Choroid plexus epithelial cell (primary cell): ENCODE measurements at regions not wholly inside any gene's neighbourhood (a gene's known extent, or its start where the extent isn't known, plus 50 kb on each side); places are given as distances from the start of the nearest gene placed in this dataset.

Experiments
- DNase-seq: peaks from one replicate; pipeline ENCODE4 v3.0.0-alpha.2; 2010; ENCODE audit warnings: low read depth
- H3K4me3 ChIP-seq: 2 replicates; pipeline ENCODE4 v1.5.1; 2011; ENCODE audit warnings: low read depth, mild to moderate bottlenecking, control low read depth, low read length, moderate library complexity
- TF ChIP-seq, protein P1 (sequence below): conservative IDR thresholded peaks from 2 replicates; pipeline ENCODE4 v1.5.1; 2011; ENCODE audit warnings: low read depth, mild to moderate bottlenecking, control low read depth, inconsistent platforms, low read length, moderate library complexity

DNA sequence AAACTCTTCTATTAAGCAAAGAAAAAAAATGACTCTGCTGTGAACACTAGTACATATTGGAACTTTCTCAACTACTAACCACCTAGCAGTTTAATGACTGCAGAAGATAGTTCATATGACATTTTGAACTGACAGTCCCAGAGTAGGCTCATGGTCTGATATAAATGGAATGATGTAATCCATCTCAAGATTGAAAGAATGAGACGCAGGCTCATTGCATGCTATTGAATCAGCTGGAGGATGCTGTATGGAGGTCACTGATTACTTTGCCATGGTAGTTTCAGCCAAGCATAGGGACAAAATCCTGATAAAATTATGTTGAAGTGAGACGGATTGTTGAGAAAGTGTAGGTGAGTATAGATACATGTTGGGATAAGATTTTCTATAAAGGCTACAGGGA, 217.6 kb upstream of the SEMA3E start:
- TF ChIP-seq, protein P1, sequence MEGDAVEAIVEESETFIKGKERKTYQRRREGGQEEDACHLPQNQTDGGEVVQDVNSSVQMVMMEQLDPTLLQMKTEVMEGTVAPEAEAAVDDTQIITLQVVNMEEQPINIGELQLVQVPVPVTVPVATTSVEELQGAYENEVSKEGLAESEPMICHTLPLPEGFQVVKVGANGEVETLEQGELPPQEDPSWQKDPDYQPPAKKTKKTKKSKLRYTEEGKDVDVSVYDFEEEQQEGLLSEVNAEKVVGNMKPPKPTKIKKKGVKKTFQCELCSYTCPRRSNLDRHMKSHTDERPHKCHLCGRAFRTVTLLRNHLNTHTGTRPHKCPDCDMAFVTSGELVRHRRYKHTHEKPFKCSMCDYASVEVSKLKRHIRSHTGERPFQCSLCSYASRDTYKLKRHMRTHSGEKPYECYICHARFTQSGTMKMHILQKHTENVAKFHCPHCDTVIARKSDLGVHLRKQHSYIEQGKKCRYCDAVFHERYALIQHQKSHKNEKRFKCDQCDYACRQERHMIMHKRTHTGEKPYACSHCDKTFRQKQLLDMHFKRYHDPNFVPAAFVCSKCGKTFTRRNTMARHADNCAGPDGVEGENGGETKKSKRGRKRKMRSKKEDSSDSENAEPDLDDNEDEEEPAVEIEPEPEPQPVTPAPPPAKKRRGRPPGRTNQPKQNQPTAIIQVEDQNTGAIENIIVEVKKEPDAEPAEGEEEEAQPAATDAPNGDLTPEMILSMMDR, result no peak
- H3K4me3 ChIP-seq, result no peak overlapping the region
- DNase-seq, result no peak

GRCh38 chr7:83864551-83864950, 215.6 kb upstream of the SEMA3E start:
- DNase-seq, result no peak
- H3K4me3 ChIP-seq, result no peak overlapping the region
- TF ChIP-seq, protein P1, result no peak

DNA sequence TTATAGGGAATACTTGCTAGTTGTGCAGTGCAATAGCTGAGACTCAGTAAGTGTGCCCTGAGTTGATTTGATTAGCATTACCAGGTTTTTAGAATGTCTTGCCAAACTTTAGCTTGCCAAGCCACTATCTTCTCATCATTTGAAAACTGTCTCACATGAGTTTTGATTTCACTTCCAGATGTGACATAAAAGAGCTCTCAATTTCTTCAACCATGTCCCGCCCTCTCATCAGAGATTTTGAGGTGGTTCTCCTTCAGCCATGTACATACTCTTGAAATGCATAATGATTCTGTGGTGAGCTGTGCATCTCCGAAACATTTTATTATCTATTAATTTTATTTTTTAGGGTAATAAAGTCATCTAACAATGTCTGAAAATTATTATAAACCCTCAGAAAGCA, 215.0 kb upstream of the SEMA3E start:
- DNase-seq, result no peak
- TF ChIP-seq, protein P1, result no peak

GRCh38 chr7:83861876-83862275, 212.9 kb upstream of the SEMA3E start:
- H3K4me3 ChIP-seq, result no peak overlapping the region
- no peak for DNase-seq
- TF ChIP-seq, protein P1, result no peak

More for the DNA sequence above, 215.0 kb upstream of the SEMA3E start:
- no peak overlapping the region for H3K4me3 ChIP-seq

DNA sequence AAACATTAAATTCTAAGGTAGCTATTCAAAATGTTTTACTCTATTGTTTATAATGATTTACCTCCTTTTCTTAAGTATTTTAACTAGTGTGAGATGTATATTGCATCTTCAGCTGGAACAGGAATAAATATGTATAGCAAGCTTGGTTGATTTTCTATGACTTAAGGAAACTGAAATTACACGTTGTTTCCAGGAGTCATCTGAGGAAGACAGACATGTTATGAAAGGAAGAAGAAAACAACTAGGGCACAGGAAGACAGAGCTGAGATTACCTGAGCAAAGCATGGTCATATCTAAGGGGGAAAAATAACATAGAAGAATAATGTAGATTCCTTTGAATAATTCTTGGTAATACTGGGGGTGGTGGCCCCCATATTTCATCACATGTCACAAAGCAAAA, 210.9 kb upstream of the SEMA3E start:
- H3K4me3 ChIP-seq, result no peak overlapping the region
- TF ChIP-seq, protein P1, result no peak
- DNase-seq, result no peak

DNA sequence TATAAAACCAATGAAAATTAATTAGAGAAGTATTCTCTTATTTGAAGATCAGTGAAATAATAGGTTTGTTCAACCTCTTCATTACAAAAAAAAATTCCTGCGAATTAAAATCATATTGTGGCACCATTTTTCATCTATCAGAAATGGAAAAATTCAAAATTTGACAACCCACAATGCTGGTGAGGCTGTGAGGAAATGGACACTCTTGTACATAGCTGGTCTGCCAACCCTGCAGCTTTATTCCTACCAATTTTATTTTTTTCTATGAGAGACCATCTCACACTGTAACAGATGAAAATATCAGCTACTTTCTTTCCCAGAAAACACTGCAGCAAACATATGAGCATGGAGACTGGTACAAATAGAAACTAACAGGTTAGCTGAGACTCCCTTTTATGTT, 208.8 kb upstream of the SEMA3E start:
- no peak overlapping the region for H3K4me3 ChIP-seq
- TF ChIP-seq, protein P1, result no peak
- no peak for DNase-seq

GRCh38 chr7:83856094-83856493, 207.2 kb upstream of the SEMA3E start:
- no peak overlapping the region for H3K4me3 ChIP-seq
- no peak for DNase-seq
- TF ChIP-seq, protein P1, result no peak
